ENCODE measurements at regions not wholly inside any gene's neighbourhood (a gene's known extent, or its start where the extent isn't known, plus 50 kb on each side); places are given as distances from the start of the nearest gene placed in this dataset.

- TF ChIP-seq CTCF (IDR thresholded peaks at IDR 0.05; ENCODE audit: insufficient read depth, low read depth, low read length) (no peak), EZH2 (IDR thresholded peaks at IDR 0.05; ENCODE audit: insufficient read depth, low read length) (no peak)
Observed at GRCh38 chr9:17905366-17905765, 326.5 kb downstream of the SH3GL2 start.

Measured in astrocyte (in vitro differentiated cells and primary cell).